Neuron (in vitro differentiated cells): ENCODE measurements at regions not wholly inside any gene's neighbourhood (a gene's known extent, or its start where the extent isn't known, plus 50 kb on each side); places are given as distances from the start of the nearest gene placed in this dataset.

ENCODE experiments used
- H2AFZ ChIP-seq: one replicate; pipeline ENCODE4 v1.6.1; 2013; ENCODE audit warnings: low read depth, mild to moderate bottlenecking, inconsistent platforms, low read length, moderate library complexity
- H3K27me3 ChIP-seq: one replicate; pipeline ENCODE4 v1.6.1; 2013; ENCODE audit warnings: low read length; ENCODE audit not compliant: insufficient read depth
- H3K36me3 ChIP-seq: one replicate; pipeline ENCODE4 v1.6.1; 2013; ENCODE audit warnings: low read length; ENCODE audit not compliant: insufficient read depth
- H3K4me1 ChIP-seq: one replicate; pipeline ENCODE4 v1.6.1; 2013; ENCODE audit warnings: low read length; ENCODE audit not compliant: insufficient read depth
- H3K4me3 ChIP-seq: 2 replicates; pipeline ENCODE4 v1.5.1; 2013; ENCODE audit warnings: mild to moderate bottlenecking, low read length, moderate library complexity
- H3K9me3 ChIP-seq: one replicate; pipeline ENCODE4 v1.6.1; 2013; ENCODE audit warnings: low read length

DNA sequence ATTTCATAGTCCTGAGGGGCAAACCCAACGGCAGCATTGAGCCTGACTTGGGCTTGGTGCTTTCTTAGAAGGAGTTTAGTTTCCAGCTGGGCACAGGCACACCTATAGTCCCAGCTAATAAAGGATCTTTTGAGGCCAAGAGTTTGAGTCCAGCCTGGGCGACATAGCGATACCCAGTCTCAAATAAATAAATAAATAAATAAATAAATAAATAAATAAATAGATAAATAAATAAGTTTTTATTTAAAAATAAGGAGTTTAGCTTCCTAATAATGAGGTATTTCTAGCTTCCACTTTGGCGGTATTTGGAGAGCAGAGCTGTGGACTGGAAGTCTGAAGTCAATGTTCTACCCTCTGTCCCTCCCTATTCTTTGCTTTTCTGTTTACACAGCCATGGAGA is 186.6 kb downstream of the URB2 start:
- Histone ChIP-seq H3K27me3 (peaks cover 2% of the 10 kb centered on the region), H3K36me3 (no peaks in the 10 kb centered on the region), H3K4me3 (no peak overlapping the region), H2AFZ (no peak overlapping the region), H3K4me1 (no peaks in the 10 kb centered on the region), H3K9me3 (no peaks in the 10 kb centered on the region)

- no peaks in the 10 kb centered on the region for H3K9me3 ChIP-seq
- H3K4me1 ChIP-seq, result no peaks in the 10 kb centered on the region
- no peak overlapping the region for H2AFZ ChIP-seq
- H3K36me3 ChIP-seq, result no peaks in the 10 kb centered on the region
- H3K4me3 ChIP-seq, result no peak overlapping the region
- H3K27me3 ChIP-seq, result peaks cover 2% of the 10 kb centered on the region
Measured at GRCh38 chr1:229815076-229815475, 189.0 kb downstream of the URB2 start.

DNA sequence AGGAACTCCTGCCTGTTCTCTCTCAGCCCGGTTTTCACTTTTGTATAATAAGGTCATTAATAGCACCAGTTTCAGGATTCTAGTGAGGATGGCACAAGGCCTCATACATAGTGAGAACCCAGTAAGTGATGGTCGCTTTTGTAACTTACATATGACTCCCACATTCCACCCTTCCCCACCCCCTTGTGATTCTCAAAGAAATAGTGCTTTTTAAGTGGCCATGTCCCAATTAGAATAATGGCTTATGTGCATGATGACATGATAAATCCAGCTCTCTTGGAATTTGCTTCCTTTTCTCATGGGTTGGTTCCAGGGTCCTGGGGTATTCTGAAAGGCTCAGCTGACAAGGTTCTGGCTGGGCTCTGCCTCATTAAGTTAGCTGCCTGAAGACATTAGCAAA is 189.9 kb downstream of the URB2 start:
- Histone ChIP-seq H2AFZ (no peak overlapping the region), H3K36me3 (no peaks in the 10 kb centered on the region), H3K4me1 (no peaks in the 10 kb centered on the region), H3K9me3 (no peaks in the 10 kb centered on the region), H3K4me3 (no peak overlapping the region), H3K27me3 (peaks cover 2% of the 10 kb centered on the region)

- Histone ChIP-seq H3K9me3 (no peaks in the 10 kb centered on the region), H3K27me3 (peaks cover 2% of the 10 kb centered on the region), H3K4me1 (no peaks in the 10 kb centered on the region), H2AFZ (no peak overlapping the region), H3K36me3 (no peaks in the 10 kb centered on the region), H3K4me3 (no peak overlapping the region)
Measured at GRCh38 chr1:229817936-229818335, 191.9 kb downstream of the URB2 start.

DNA sequence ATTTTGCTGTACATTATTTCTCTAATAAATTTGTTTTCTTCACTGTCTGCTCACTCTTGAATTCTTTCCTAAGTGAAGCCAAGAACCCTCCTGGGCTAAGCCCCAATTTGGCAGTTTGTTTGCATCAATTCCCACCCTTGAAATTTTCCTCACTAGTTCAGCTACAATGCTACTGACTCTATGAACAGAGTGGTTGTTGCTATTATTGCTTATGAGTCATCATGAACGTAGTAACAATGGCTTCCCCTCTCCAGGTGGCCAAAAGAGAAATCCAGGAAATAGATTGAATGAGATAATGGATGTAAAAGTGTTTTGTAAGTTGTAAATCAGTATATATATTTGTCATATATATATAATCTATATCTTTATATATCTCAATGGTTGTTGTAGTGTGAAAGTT is 193.0 kb downstream of the URB2 start:
- H3K4me1 ChIP-seq, result no peaks in the 10 kb centered on the region
- H3K36me3 ChIP-seq, result no peaks in the 10 kb centered on the region
- no peak overlapping the region for H2AFZ ChIP-seq
- peaks cover 2% of the 10 kb centered on the region for H3K27me3 ChIP-seq
- H3K4me3 ChIP-seq, result no peak overlapping the region
- H3K9me3 ChIP-seq, result no peaks in the 10 kb centered on the region

- H3K4me1 ChIP-seq, result no peaks in the 10 kb centered on the region
- H2AFZ ChIP-seq, result no peak overlapping the region
- H3K36me3 ChIP-seq, result no peaks in the 10 kb centered on the region
- no peaks in the 10 kb centered on the region for H3K27me3 ChIP-seq
- no peak overlapping the region for H3K4me3 ChIP-seq
- no peaks in the 10 kb centered on the region for H3K9me3 ChIP-seq
Measured at GRCh38 chr1:229822026-229822425, 196.0 kb downstream of the URB2 start.

GRCh38 chr1:229825042-229825441 is 199.0 kb downstream of the URB2 start:
- Histone ChIP-seq H3K4me3 (no peak overlapping the region), H3K36me3 (no peaks in the 10 kb centered on the region), H3K27me3 (no peaks in the 10 kb centered on the region), H2AFZ (no peak overlapping the region), H3K9me3 (no peaks in the 10 kb centered on the region), H3K4me1 (no peaks in the 10 kb centered on the region)

GRCh38 chr1:229828461-229828860 is 202.4 kb downstream of the URB2 start:
- no peaks in the 10 kb centered on the region for H3K27me3 ChIP-seq
- no peaks in the 10 kb centered on the region for H3K36me3 ChIP-seq

GRCh38 chr1:229832695-229833094 is 206.6 kb downstream of the URB2 start:
- Histone ChIP-seq H3K4me3 (no peak overlapping the region), H3K27me3 (no peaks in the 10 kb centered on the region), H3K9me3 (peaks cover 2% of the 10 kb centered on the region), H2AFZ (no peak overlapping the region), H3K36me3 (no peaks in the 10 kb centered on the region), H3K4me1 (no peaks in the 10 kb centered on the region)

More at GRCh38 chr1:229828461-229828860, 202.4 kb downstream of the URB2 start:
- H2AFZ ChIP-seq, result no peak overlapping the region
- no peaks in the 10 kb centered on the region for H3K4me1 ChIP-seq
- no peak overlapping the region for H3K4me3 ChIP-seq
- H3K9me3 ChIP-seq, result peaks cover 2% of the 10 kb centered on the region

DNA sequence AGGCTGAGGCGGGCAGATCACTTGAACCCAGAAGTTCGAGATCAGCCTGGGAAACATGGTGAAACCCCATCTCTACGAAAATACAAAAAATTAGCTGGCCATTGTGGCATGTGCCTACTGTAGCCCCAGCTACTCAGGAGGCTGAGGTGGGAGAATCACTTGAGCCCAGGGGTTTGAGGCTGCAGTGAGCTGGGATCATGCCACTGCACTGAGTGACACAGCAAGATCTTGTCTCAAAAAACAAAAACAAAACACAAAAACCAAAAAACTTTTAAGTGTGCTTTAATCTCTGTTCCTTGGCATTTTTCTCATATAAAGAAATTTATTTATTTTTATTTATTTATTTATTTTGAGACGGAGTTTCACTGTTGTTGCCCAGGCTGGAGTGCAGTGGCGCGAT is 208.2 kb downstream of the URB2 start:
- Histone ChIP-seq H2AFZ (no peak overlapping the region), H3K9me3 (peaks cover 2% of the 10 kb centered on the region), H3K36me3 (no peaks in the 10 kb centered on the region), H3K4me1 (no peaks in the 10 kb centered on the region), H3K4me3 (no peak overlapping the region), H3K27me3 (no peaks in the 10 kb centered on the region)

DNA sequence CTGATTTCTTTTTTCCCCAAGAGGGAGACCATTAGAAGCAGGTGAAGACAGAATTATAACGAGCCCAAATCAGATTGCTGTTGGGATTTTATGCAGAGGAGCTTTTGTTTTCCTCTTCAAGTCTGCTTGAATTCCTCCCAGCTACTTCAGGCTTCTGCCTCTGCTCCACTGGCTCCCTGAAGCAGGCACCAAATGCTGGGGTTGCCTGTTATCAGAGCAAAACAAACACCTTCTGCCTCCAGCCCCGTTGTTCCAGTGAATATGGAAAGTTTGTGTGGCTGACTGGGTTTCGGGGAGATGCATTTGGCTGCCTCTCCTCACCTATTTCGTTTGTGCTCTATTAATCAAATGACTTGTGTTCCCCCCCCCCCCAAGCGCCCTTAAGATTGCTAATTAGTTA is 209.2 kb downstream of the URB2 start:
- H3K4me1 ChIP-seq, result no peaks in the 10 kb centered on the region
- H3K36me3 ChIP-seq, result no peaks in the 10 kb centered on the region
- H3K9me3 ChIP-seq, result peaks cover 2% of the 10 kb centered on the region
- no peak overlapping the region for H2AFZ ChIP-seq
- H3K27me3 ChIP-seq, result no peaks in the 10 kb centered on the region
- no peak overlapping the region for H3K4me3 ChIP-seq

DNA sequence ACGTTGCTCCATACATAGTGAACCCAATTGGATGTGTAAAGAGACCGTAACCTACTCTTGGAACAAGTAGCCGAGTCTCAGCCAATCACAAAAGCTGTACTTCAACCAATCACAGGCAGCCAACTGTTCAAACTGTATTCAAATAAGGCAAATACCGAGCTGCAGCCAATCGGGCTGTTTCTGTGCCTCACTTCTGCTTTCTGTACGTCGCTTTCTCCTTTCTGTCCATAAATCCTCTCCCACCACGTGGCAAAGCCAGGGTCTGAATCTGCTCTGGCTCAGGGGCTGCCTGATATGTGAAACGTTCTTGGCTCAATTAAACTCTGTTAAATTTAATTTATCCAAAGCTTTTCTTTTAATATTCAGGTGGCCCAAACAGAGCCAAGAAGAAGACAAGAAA is 210.3 kb downstream of the URB2 start:
- Histone ChIP-seq H3K9me3 (peaks cover 2% of the 10 kb centered on the region), H3K36me3 (no peaks in the 10 kb centered on the region), H3K4me3 (no peak overlapping the region), H3K27me3 (no peaks in the 10 kb centered on the region), H3K4me1 (no peaks in the 10 kb centered on the region), H2AFZ (no peak overlapping the region)

DNA sequence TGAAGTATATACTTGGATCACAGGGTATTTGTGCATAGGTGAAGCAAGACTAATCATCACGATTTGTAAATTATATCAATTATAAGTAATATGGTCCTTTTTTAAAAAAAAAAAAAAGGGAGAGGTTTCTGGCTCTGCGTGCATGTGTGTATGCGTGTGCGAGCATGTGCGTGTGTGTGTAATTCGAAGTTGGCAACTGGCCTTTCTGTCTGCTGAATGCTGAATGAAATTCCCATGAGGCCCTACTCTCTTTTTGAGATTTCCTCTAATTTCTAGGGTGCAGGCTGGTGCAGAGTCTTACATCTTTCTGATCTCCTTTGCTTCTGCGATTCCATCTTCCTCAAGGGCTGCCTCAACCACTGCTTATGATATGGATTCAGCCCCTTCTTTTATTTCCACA is 212.2 kb downstream of the URB2 start:
- no peak overlapping the region for H2AFZ ChIP-seq
- H3K36me3 ChIP-seq, result no peaks in the 10 kb centered on the region
- H3K9me3 ChIP-seq, result no peaks in the 10 kb centered on the region
- H3K4me3 ChIP-seq, result no peak overlapping the region
- H3K27me3 ChIP-seq, result no peaks in the 10 kb centered on the region
- no peaks in the 10 kb centered on the region for H3K4me1 ChIP-seq

DNA sequence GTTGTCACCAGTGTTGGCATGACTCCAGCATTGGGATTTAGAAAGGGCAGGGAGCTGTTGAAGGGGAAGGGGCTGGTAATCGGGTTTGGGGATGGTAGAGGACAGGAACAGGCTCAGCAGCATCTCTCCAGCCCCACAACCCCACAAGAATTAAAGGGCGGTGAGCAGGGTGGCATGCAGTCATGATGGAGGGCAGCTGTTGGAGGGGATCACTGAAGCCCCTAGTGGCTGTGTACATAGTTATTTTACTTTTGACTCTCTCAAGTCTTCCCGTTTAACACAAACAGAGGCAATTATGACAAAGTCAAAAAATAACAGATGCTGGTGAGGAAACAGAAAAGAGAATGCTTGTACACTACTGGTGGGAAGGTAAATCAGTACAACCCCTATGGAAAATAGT is 213.8 kb downstream of the URB2 start:
- H3K36me3 ChIP-seq, result no peaks in the 10 kb centered on the region
- peaks cover 2% of the 10 kb centered on the region for H3K9me3 ChIP-seq
- peaks cover 7% of the 10 kb centered on the region for H3K27me3 ChIP-seq
- H3K4me1 ChIP-seq, result no peaks in the 10 kb centered on the region
- no peak overlapping the region for H3K4me3 ChIP-seq
- H2AFZ ChIP-seq, result no peak overlapping the region
